ENCODE measurements at regions not wholly inside any gene's neighbourhood (a gene's known extent, or its start where the extent isn't known, plus 50 kb on each side); places are given as distances from the start of the nearest gene placed in this dataset.
A peak's percentile ranks its signal among the peaks of the same experiment; 100 is the strongest.

- Histone ChIP-seq H3K4me1 (no peaks in the 10 kb centered on the region), H3K27ac (no peak overlapping the region), H3K36me3 (no peaks in the 10 kb centered on the region), H3K27me3 (replicated peaks in 1 of 7) (peaks cover 0 to 4% (median 0%) of the 10 kb centered on the region in 7 donors), H3K4me3 (no peak overlapping the region), H3K9me3 (no peaks in the 10 kb centered on the region)
- intact Hi-C loops (cut with DNase I; ENCODE audit: low total_unique reads) = no loop called here
- 72 to 85% (median 80%) methylated on average over 6 of the region's 6 CpGs for WGBS, 5 donors
- TF ChIP-seq POLR2A (IDR thresholded peaks at IDR 0.05) (no peak), POLR2AphosphoS5 (IDR thresholded peaks at IDR 0.05) (no peak)
- TF ChIP-seq, protein P1, sequence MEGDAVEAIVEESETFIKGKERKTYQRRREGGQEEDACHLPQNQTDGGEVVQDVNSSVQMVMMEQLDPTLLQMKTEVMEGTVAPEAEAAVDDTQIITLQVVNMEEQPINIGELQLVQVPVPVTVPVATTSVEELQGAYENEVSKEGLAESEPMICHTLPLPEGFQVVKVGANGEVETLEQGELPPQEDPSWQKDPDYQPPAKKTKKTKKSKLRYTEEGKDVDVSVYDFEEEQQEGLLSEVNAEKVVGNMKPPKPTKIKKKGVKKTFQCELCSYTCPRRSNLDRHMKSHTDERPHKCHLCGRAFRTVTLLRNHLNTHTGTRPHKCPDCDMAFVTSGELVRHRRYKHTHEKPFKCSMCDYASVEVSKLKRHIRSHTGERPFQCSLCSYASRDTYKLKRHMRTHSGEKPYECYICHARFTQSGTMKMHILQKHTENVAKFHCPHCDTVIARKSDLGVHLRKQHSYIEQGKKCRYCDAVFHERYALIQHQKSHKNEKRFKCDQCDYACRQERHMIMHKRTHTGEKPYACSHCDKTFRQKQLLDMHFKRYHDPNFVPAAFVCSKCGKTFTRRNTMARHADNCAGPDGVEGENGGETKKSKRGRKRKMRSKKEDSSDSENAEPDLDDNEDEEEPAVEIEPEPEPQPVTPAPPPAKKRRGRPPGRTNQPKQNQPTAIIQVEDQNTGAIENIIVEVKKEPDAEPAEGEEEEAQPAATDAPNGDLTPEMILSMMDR (IDR thresholded peaks at IDR 0.05 in 8 of 11, conservative IDR thresholded peaks at IDR 0.05 in 3 of 11) = no peak
- DNase-seq = no peak
Measured at GRCh38 chr11:32311346-32312065, 123.8 kb downstream of the WT1 start.

- intact Hi-C loops (cut with DNase I; ENCODE audit: low total_unique reads) = no loop called here
- Histone ChIP-seq H3K9me3 (no peaks in the 10 kb centered on the region), H3K27me3 (replicated peaks in 1 of 7) (peaks cover 0 to 4% (median 0%) of the 10 kb centered on the region in 7 donors), H3K4me1 (no peaks in the 10 kb centered on the region), H3K4me3 (no peak overlapping the region), H3K36me3 (no peaks in the 10 kb centered on the region), H3K27ac (peak overlapping the region in 1 of 8 donors; percentile 43)
- no peak for TF ChIP-seq POLR2A (IDR thresholded peaks at IDR 0.05)
- TF ChIP-seq, protein P1 (IDR thresholded peaks at IDR 0.05 in 8 of 11, conservative IDR thresholded peaks at IDR 0.05 in 3 of 11) = no peak
- TF ChIP-seq POLR2AphosphoS5 (IDR thresholded peaks at IDR 0.05) = no peak
- WGBS, 5 donors = 42 to 54% (median 50%) methylated on average over 6 of the region's 6 CpGs
- no peak for DNase-seq
Measured at GRCh38 chr11:32312206-32312817, 123.0 kb downstream of the WT1 start.

DNA sequence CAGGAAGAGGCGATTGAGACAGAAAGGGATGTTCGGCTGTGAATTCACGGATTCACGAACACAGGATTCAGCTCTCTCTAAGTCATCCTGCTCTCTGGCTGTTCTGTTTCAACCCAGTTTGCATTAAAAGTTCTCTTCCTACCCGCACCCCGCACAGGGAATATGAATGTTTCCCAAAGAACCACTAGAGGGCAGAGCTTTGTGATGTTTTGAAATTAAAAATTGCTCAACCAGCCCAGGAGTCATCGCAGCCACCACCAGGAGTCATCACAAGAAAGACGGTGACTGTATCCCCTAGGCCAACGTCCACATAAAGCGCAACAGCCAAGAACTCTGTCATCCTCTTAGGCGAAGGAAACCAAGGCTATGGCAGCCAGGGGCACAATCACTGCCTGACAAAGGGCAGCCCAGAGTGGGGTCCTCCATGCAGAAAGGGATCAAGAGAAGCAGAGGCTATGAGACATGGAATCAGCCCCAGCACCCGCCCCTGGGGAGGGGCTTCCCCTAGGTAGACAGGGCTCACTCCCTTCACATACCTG is 122.4 kb downstream of the WT1 start:
- TF ChIP-seq, protein P1 (IDR thresholded peaks at IDR 0.05 in 8 of 11, conservative IDR thresholded peaks at IDR 0.05 in 3 of 11) = peak in 9 of 11 experiments; percentile 31 to 65 (median 54)
- no peak for TF ChIP-seq POLR2A (IDR thresholded peaks at IDR 0.05)
- no peaks in the 10 kb centered on the region for H3K36me3 ChIP-seq
- H3K9me3 ChIP-seq = no peaks in the 10 kb centered on the region
- no peak overlapping the region for H3K4me3 ChIP-seq
- peak overlapping the region in 2 of 8 donors; percentile 20 to 43 for H3K27ac ChIP-seq
- no peaks in the 10 kb centered on the region for H3K4me1 ChIP-seq
- WGBS, 5 donors = 36 to 51% (median 45%) methylated on average over 12 of the region's 12 CpGs
- no peak for DNase-seq
- intact Hi-C loops (cut with DNase I; ENCODE audit: low total_unique reads) = no loop called here
- H3K27me3 ChIP-seq (replicated peaks in 1 of 7) = peaks cover 0 to 4% (median 0%) of the 10 kb centered on the region in 7 donors

GRCh38 chr11:32313477-32313876 is 121.9 kb downstream of the WT1 start:
- Histone ChIP-seq H3K27me3 (replicated peaks in 1 of 7) (peaks cover 0 to 4% (median 0%) of the 10 kb centered on the region in 7 donors), H3K36me3 (no peaks in the 10 kb centered on the region), H3K4me1 (no peaks in the 10 kb centered on the region), H3K27ac (no peak overlapping the region), H3K4me3 (no peak overlapping the region), H3K9me3 (no peaks in the 10 kb centered on the region)
- no peak for TF ChIP-seq POLR2AphosphoS5 (IDR thresholded peaks at IDR 0.05)
- no peak for TF ChIP-seq POLR2A (IDR thresholded peaks at IDR 0.05)
- TF ChIP-seq, protein P1 (IDR thresholded peaks at IDR 0.05 in 8 of 11, conservative IDR thresholded peaks at IDR 0.05 in 3 of 11) = no peak
- intact Hi-C loops (cut with DNase I; ENCODE audit: low total_unique reads) = no loop called here
- WGBS, 5 donors = 75 to 91% (median 85%) methylated on average over 6 of the region's 6 CpGs
- DNase-seq = no peak

Data from spleen (tissue), 11 donors.